Prostate gland (tissue), 2 donors: ENCODE measurements at regions not wholly inside any gene's neighbourhood (a gene's known extent, or its start where the extent isn't known, plus 50 kb on each side); places are given as distances from the start of the nearest gene placed in this dataset.

ENCODE experiments used
- CTCF ChIP-seq, 4 experiments: fragments of 200-600 bp in 2 of 4; fragments of 450-650 bp in 2 of 4; sonication (generic) in 2 of 4; IDR thresholded peaks; 1 replicate in 3 of 4; 2 replicates in 1 of 4; pipeline ENCODE4 v1.5.1; 2016 to 2019; ENCODE audit warnings: antibody characterized with exemption in 4 of 4, mild to moderate bottlenecking in 2 of 4, moderate library complexity in 2 of 4
- POLR2A ChIP-seq: fragments of 450-650 bp; IDR thresholded peaks from one replicate; pipeline ENCODE4 v1.6.1; 2016; ENCODE audit warnings: antibody characterized with exemption, mild to moderate bottlenecking

- TF ChIP-seq CTCF (IDR thresholded peaks at IDR 0.05) (no peak), POLR2A (no peak)
Measured at GRCh38 chr14:48726080-48726642, 860.0 kb downstream of the RPS29 start.
